A549 (cell line): ENCODE measurements at regions not wholly inside any gene's neighbourhood (a gene's known extent, or its start where the extent isn't known, plus 50 kb on each side); places are given as distances from the start of the nearest gene placed in this dataset.

Experiments used
- ATAC-seq, 2 experiments: fragments of 200-7000 bp in 1 of 2; fragments of >200 bp in 1 of 2; cut with Nextera tagmentation in 1 of 2; cut with Tn5 transposase in 1 of 2; 3 replicates each; pipeline versions ENCODE4 v1.8.0 to v1.9.1; 2018 to 2020; ENCODE audit warnings: mild to moderate bottlenecking in 1 of 2, moderate library complexity in 1 of 2
- CTCF ChIA-PET: fragments of 300-600 bp; sonication (Branson Sonifier 250); formaldehyde crosslinking; extraction: SDS; loops from one replicate; lab custom pipeline; 2021; ENCODE audit warnings: antibody characterized with exemption, inconsistent platforms; lab: Yijun Ruan, JAX
- POLR2A ChIA-PET: fragments of 350-600 bp; formaldehyde crosslinking; extraction: SDS; loops from one replicate; lab custom pipeline; 2021; ENCODE audit warnings: antibody characterized with exemption, inconsistent platforms; lab: Yijun Ruan, JAX
- DNase-seq, 2 experiments: peaks; one replicate each; pipeline versions ENCODE4 v3.0.0 to v3.0.0-alpha.2; 2011 to 2016; ENCODE audit warnings: low read depth in 1 of 2, low spot score in 1 of 2
- FAIRE-seq: peaks from 2 replicates; lab custom pipeline; 2011; peaks lifted over from hg19 to GRCh38; lab: Jason Lieb, UNC
- H3K27ac ChIP-seq, 2 experiments: fragments of >200 bp; sonication (Bioruptor Twin); formaldehyde crosslinking; 3 replicates each; pipeline ENCODE4 v1.5.1; 2016 to 2017
- H3K4me1 ChIP-seq: fragments of >200 bp; sonication (Bioruptor Twin); formaldehyde crosslinking; 3 replicates; pipeline ENCODE4 v1.6.1; 2016
- H3K4me2 ChIP-seq: fragments of >200 bp; sonication (Bioruptor Twin); formaldehyde crosslinking; 3 replicates; pipeline ENCODE4 v1.6.1; 2016
- H3K4me3 ChIP-seq: fragments of >200 bp; sonication (Bioruptor Twin); formaldehyde crosslinking; 3 replicates; pipeline ENCODE4 v1.5.1; 2016
- H3K9me3 ChIP-seq: fragments of >200 bp; sonication (Bioruptor Twin); formaldehyde crosslinking; 3 replicates; pipeline ENCODE4 v1.6.1; 2016
- ATOH8 ChIP-seq: fragments of 250-450 bp; sonication (Bioruptor Pico); IDR thresholded peaks from 2 replicates; pipeline ENCODE4 v1.5.0; 2020; ENCODE audit warnings: low read depth, mild to moderate bottlenecking, moderate library complexity
- BHLHE40 ChIP-seq: IDR thresholded peaks from 2 replicates; pipeline ENCODE4 v1.6.1; 2012; ENCODE audit warnings: low read depth, low read length, inconsistent platforms
- CEBPB ChIP-seq, 2 experiments: fragments of >200 bp in 1 of 2; sonication (Bioruptor Twin) in 1 of 2; formaldehyde crosslinking in 1 of 2; IDR thresholded peaks; 2 replicates each; pipeline ENCODE4 v1.6.1; 2012 to 2016
- CHD4 ChIP-seq: fragments of 200-600 bp; sonication (generic); IDR thresholded peaks from 2 replicates; pipeline ENCODE4 v1.6.1; 2016; ENCODE audit warnings: antibody characterized with exemption, mild to moderate bottlenecking, borderline replicate concordance
- FOSL2 ChIP-seq, 2 experiments: fragments of 450-650 bp in 1 of 2; fragments of >200 bp in 1 of 2; sonication (Bioruptor Twin) in 1 of 2; formaldehyde crosslinking; IDR thresholded peaks; 2 replicates each; pipeline versions ENCODE4 v1.5.0 to v1.6.1; 2016 to 2020; ENCODE audit warnings: mild to moderate bottlenecking in 1 of 2, moderate library complexity in 1 of 2
- FOXS1 ChIP-seq: fragments of 250-450 bp; sonication (Bioruptor Pico); IDR thresholded peaks from 2 replicates; pipeline ENCODE4 v1.5.0; 2020; ENCODE audit warnings: mild to moderate bottlenecking, moderate library complexity
- GATA3 ChIP-seq: IDR thresholded peaks from 2 replicates; pipeline ENCODE4 v1.6.1; 2012; ENCODE audit warnings: borderline replicate concordance
- HEYL ChIP-seq: fragments of 250-450 bp; sonication (Bioruptor Pico); IDR thresholded peaks from 2 replicates; pipeline ENCODE4 v1.8.0; 2021; ENCODE audit warnings: mild to moderate bottlenecking, moderate library complexity
- HMGXB4 ChIP-seq: fragments of 250-450 bp; sonication (Bioruptor Pico); IDR thresholded peaks from 2 replicates; pipeline ENCODE4 v1.5.0; 2021; ENCODE audit warnings: mild to moderate bottlenecking, moderate library complexity, borderline replicate concordance
- HOXB5 ChIP-seq: fragments of 250-450 bp; sonication (Bioruptor Pico); IDR thresholded peaks from 2 replicates; pipeline ENCODE4 v1.5.0; 2020; ENCODE audit warnings: mild to moderate bottlenecking, moderate library complexity
- JUNB ChIP-seq: fragments of >200 bp; sonication (Bioruptor Twin); formaldehyde crosslinking; IDR thresholded peaks from 2 replicates; pipeline ENCODE4 v1.6.1; 2016
- KDM1A ChIP-seq: fragments of 200-600 bp; sonication (generic); IDR thresholded peaks from 2 replicates; pipeline ENCODE4 v1.6.1; 2016; ENCODE audit warnings: low read depth, mild to moderate bottlenecking
- MYC ChIP-seq: IDR thresholded peaks from 2 replicates; pipeline ENCODE4 v1.6.1; 2012; ENCODE audit warnings: mild to moderate bottlenecking, inconsistent platforms, low read length, improper control_type of control experiment, borderline replicate concordance
- NPAS2 ChIP-seq: fragments of 250-450 bp; sonication (Bioruptor Pico); IDR thresholded peaks from 2 replicates; pipeline ENCODE4 v1.8.0; 2022; ENCODE audit warnings: mild to moderate bottlenecking, moderate library complexity, borderline replicate concordance
- POLR2AphosphoS2 ChIP-seq: conservative IDR thresholded peaks from 2 replicates; pipeline ENCODE4 v1.6.1; 2012; ENCODE audit warnings: low read length, improper control_type of control experiment, inconsistent platforms
- RAD21 ChIP-seq, 2 experiments: fragments of >200 bp in 1 of 2; sonication (Bioruptor Twin) in 1 of 2; formaldehyde crosslinking in 1 of 2; IDR thresholded peaks in 1 of 2; conservative IDR thresholded peaks in 1 of 2; 2 replicates in 1 of 2; 3 replicates in 1 of 2; pipeline ENCODE4 v1.6.1; 2012 to 2018; ENCODE audit warnings: inconsistent platforms in 1 of 2
- RNF2 ChIP-seq: fragments of 200-600 bp; sonication (generic); IDR thresholded peaks from 2 replicates; pipeline ENCODE4 v1.6.1; 2016; ENCODE audit warnings: low read depth, mild to moderate bottlenecking, antibody characterized with exemption, moderate library complexity, borderline replicate concordance
- SMC3 ChIP-seq: fragments of >200 bp; sonication (Bioruptor Twin); formaldehyde crosslinking; IDR thresholded peaks from 3 replicates; pipeline ENCODE4 v1.6.1; 2018; ENCODE audit warnings: inconsistent platforms
- ZC3H11A ChIP-seq: fragments of 450-650 bp; IDR thresholded peaks from 2 replicates; pipeline ENCODE4 v1.6.1; 2014; ENCODE audit warnings: antibody characterized with exemption, mild to moderate bottlenecking
- ZFP36 ChIP-seq: fragments of 450-650 bp; IDR thresholded peaks from 2 replicates; pipeline ENCODE4 v1.6.1; 2014; ENCODE audit warnings: borderline replicate concordance; ENCODE audit not compliant: partially characterized antibody
- ZNF302 ChIP-seq: fragments of 250-450 bp; sonication (Bioruptor Pico); IDR thresholded peaks from 2 replicates; pipeline ENCODE4 v1.9.0; 2021; ENCODE audit warnings: inconsistent platforms, mild to moderate bottlenecking, moderate library complexity
- WGBS: methylation state at CpG from one replicate; pipeline ENCODE4 v1.1.6; 2017; ENCODE audit errors: missing lambda C conversion rate; 5-methylcytosine and 5-hydroxymethylcytosine counted together
- TF ChIP-seq, protein P1 (sequence below): fragments of >200 bp; sonication (Bioruptor Twin); formaldehyde crosslinking; IDR thresholded peaks from 2 replicates; pipeline ENCODE4 v1.6.1; 2016
- TF ChIP-seq, protein P2 (sequence below): fragments of >200 bp; sonication (Bioruptor Twin); formaldehyde crosslinking; IDR thresholded peaks from 3 replicates; pipeline ENCODE4 v1.6.1; 2016
- TF ChIP-seq, protein P3 (sequence below): IDR thresholded peaks from 2 replicates; pipeline ENCODE4 v1.6.1; 2012
- TF ChIP-seq, protein P4 (sequence below): IDR thresholded peaks from 2 replicates; pipeline ENCODE4 v1.6.1; 2012; ENCODE audit warnings: low read depth, borderline replicate concordance
- TF ChIP-seq, protein P5 (sequence below): fragments of 450-650 bp; IDR thresholded peaks from 2 replicates; pipeline ENCODE4 v1.6.1; 2014; ENCODE audit warnings: antibody characterized with exemption

DNA sequence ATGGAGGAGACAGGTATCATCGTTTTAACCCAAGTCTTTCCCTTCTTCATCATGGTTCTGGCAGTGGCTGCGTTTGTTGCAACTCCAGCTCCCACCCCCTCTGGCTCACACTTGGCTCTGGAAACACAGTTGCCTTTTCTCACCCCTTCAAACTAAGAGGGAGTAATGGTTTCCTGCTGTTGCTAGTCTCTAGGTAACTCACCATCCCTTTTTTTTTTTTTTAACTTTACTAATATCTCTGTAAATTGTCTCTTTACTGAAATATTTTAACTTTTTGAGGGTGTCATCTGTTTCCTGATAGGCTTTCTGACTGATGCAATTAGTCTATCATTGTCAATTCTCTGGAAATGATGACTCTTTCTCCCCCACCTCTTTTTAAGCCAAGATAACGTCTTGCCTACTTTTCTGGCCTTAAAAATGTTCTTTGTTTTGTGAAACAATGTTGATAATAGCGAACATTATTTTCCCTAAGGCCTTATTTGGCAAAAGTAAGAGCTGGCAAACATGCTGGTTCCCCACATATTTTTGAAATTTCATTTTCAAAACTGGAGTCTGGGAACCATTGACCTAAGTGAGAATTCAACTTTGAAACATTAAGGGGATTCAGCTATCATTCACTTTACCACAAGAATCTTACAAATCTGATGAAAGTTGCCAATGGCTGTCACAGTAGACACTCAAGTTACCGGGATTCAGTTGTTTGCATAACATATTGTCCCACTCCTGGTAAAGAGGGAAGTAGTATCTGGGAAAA, 85.3 kb downstream of the LEPR start:
- H3K27ac ChIP-seq = no peak overlapping the region
- POLR2A ChIA-PET = no interaction called here
- ATAC-seq (no peak), FAIRE-seq (no peak)
- WGBS = 46% methylated on average over 5 of the region's 5 CpGs
- TF ChIP-seq RAD21 (conservative IDR thresholded peaks at IDR 0.05 in 1 of 2, IDR thresholded peaks at IDR 0.05 in 1 of 2) (no peak), RNF2 (no peak), KDM1A (no peak), GATA3 (no peak), CEBPB (IDR thresholded peaks at IDR 0.05) (no peak), CHD4 (no peak), NPAS2 (CRISPR knock-in tag) (no peak), POLR2AphosphoS2 (no peak), BHLHE40 (no peak), JUNB (no peak), HEYL (CRISPR knock-in tag) (no peak), ZNF302 (no peak), SMC3 (no peak), HOXB5 (CRISPR knock-in tag) (no peak), MYC (no peak), ATOH8 (CRISPR knock-in tag) (no peak)
- TF ChIP-seq, protein P1, sequence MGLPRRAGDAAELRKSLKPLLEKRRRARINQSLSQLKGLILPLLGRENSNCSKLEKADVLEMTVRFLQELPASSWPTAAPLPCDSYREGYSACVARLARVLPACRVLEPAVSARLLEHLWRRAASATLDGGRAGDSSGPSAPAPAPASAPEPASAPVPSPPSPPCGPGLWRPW = no peak
- TF ChIP-seq, protein P2, sequence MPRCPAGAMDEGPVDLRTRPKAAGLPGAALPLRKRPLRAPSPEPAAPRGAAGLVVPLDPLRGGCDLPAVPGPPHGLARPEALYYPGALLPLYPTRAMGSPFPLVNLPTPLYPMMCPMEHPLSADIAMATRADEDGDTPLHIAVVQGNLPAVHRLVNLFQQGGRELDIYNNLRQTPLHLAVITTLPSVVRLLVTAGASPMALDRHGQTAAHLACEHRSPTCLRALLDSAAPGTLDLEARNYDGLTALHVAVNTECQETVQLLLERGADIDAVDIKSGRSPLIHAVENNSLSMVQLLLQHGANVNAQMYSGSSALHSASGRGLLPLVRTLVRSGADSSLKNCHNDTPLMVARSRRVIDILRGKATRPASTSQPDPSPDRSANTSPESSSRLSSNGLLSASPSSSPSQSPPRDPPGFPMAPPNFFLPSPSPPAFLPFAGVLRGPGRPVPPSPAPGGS = no peak
- TF ChIP-seq, protein P3, sequence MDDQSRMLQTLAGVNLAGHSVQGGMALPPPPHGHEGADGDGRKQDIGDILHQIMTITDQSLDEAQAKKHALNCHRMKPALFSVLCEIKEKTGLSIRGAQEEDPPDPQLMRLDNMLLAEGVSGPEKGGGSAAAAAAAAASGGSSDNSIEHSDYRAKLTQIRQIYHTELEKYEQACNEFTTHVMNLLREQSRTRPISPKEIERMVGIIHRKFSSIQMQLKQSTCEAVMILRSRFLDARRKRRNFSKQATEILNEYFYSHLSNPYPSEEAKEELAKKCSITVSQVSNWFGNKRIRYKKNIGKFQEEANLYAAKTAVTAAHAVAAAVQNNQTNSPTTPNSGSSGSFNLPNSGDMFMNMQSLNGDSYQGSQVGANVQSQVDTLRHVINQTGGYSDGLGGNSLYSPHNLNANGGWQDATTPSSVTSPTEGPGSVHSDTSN = no peak
- TF ChIP-seq, all 56 proteins: peak for 0
- Histone ChIP-seq H3K4me3 (no peak overlapping the region), H3K4me1 (no peaks in the 10 kb centered on the region), H3K4me2 (no peak overlapping the region), H3K9me3 (no peaks in the 10 kb centered on the region)
- CTCF ChIA-PET = no interaction called here
- DNase-seq = no peak

DNA sequence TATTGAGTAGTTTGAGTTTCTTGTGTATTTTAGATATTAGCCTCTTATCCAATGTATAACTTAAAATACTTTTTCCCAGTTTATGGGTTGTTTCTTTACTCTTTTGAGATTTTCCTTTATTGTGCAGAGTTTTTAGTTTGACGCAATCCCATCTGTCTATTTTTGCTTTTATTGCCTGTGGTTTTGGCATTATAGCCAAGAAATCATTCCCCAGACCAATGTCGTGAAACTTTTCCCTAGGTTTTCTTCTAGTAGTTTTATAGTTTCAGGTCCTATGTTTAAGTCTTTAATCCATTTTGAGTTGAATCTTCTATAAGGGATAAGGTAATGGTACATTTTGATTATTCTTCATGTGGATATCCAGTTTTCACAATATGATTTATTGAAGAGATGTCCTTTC, 87.6 kb downstream of the LEPR start:
- no peaks in the 10 kb centered on the region for H3K4me1 ChIP-seq
- H3K27ac ChIP-seq = no peak overlapping the region
- TF ChIP-seq ZC3H11A = no peak
- TF ChIP-seq HMGXB4 = no peak
- TF ChIP-seq CEBPB (IDR thresholded peaks at IDR 0.05) = no peak
- TF ChIP-seq GATA3 = no peak
- TF ChIP-seq ZFP36 = no peak
- TF ChIP-seq, protein P4, sequence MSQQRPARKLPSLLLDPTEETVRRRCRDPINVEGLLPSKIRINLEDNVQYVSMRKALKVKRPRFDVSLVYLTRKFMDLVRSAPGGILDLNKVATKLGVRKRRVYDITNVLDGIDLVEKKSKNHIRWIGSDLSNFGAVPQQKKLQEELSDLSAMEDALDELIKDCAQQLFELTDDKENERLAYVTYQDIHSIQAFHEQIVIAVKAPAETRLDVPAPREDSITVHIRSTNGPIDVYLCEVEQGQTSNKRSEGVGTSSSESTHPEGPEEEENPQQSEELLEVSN = no peak
- no peak for TF ChIP-seq FOXS1
- TF ChIP-seq FOSL2 (IDR thresholded peaks at IDR 0.05) = no peak
- no peak for TF ChIP-seq FOSL2 (CRISPR knock-in tag; IDR thresholded peaks at IDR 0.05)
- TF ChIP-seq, protein P5, sequence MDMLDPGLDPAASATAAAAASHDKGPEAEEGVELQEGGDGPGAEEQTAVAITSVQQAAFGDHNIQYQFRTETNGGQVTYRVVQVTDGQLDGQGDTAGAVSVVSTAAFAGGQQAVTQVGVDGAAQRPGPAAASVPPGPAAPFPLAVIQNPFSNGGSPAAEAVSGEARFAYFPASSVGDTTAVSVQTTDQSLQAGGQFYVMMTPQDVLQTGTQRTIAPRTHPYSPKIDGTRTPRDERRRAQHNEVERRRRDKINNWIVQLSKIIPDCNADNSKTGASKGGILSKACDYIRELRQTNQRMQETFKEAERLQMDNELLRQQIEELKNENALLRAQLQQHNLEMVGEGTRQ = no peak
- TF ChIP-seq RAD21 (conservative IDR thresholded peaks at IDR 0.05 in 1 of 2, IDR thresholded peaks at IDR 0.05 in 1 of 2) = no peak
- CTCF ChIA-PET = no interaction called here
- FAIRE-seq = no peak
- no peak overlapping the region for H3K4me3 ChIP-seq
- POLR2A ChIA-PET = no interaction called here
- DNase-seq = no peak
- no peak overlapping the region for H3K4me2 ChIP-seq
- no peaks in the 10 kb centered on the region for H3K9me3 ChIP-seq
- no peak for ATAC-seq
- 50% methylated on average over 2 of the region's 2 CpGs for WGBS
